Stimulated activated CD4-positive, alpha-beta T cell treated with anti-CD3 and anti-CD28 coated beads, Interleukin-2, amount 100 ng/mL, for 24 hours (primary cell): ENCODE measurements at regions not wholly inside any gene's neighbourhood (a gene's known extent, or its start where the extent isn't known, plus 50 kb on each side); places are given as distances from the start of the nearest gene placed in this dataset.

Experiments used
- DNase-seq, 2 donors: peaks; one replicate each; pipeline ENCODE4 v3.0.0-alpha.2; 2020

DNA sequence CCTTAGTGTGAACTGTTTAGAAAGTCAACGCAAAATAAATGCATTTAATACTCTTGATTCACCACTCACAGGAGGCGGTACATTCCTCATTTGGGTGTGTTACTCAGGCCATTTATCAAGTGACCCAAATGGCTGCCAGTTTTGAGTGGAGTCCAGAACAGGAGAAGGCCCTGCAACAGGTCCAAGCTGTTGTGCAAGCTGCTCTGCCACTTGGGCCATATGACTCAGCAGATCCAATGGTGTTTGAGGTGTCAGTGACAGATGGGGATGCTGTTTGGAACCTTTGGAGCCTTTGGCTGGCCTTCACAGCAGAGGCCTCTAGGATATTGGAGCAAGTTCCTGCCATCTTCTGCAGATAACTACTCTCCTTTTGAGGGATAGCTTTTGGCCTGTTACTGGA is 609.2 kb downstream of the KCNT2 start:
- DNase-seq, result no peak

DNA sequence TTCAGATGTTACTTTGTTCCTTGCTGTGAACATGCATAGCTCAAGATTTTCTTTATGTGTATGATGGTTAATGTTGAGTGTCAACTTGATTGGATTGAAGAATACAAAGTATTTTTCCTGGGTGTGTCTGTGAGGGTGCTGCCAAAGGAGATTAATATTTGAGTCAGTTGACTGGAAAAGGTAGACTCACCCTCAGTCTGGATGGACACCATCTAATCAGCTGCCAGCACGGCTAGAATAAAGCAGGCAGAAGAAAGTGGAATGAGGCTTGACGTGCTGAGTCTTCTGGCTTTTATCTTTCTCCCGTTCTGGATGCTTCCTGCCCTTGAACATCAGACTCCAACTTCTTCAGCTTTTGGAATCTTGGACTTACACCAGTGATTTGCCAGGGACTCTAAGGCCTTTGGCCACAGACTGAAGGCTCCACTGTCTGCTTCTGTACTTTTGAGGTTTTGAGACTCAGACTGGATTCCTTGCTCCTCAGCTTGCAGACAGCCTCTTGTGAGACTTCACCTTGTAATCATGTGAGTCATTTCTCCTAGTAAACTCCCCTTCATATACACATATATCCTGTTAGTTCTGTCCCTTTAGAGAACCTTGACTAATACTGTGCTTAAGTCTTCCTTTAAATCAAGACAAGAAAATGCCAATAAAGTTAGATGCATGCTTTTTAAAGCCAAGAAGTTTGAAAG is 626.6 kb downstream of the KCNT2 start:
- no peak for DNase-seq

DNA sequence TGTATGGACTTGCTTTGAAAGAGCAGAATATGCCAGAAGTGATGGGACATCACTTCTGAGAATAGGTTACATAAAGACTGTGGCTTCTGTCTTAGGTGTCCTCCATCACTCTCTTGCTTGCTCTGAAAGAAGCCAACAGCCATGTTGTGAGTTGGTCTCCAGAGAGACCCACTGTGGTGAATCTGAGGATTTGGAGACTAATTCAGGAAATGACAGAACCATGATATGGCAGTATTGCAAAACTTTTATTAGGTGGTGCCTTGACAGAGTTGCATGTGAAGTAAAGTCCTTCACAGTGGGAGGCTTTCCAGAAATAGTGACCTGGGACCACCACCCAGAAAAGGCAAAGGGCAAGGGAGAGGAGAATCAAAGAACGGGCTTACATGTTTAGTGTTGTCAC is 628.6 kb downstream of the KCNT2 start:
- no peak for DNase-seq

DNA sequence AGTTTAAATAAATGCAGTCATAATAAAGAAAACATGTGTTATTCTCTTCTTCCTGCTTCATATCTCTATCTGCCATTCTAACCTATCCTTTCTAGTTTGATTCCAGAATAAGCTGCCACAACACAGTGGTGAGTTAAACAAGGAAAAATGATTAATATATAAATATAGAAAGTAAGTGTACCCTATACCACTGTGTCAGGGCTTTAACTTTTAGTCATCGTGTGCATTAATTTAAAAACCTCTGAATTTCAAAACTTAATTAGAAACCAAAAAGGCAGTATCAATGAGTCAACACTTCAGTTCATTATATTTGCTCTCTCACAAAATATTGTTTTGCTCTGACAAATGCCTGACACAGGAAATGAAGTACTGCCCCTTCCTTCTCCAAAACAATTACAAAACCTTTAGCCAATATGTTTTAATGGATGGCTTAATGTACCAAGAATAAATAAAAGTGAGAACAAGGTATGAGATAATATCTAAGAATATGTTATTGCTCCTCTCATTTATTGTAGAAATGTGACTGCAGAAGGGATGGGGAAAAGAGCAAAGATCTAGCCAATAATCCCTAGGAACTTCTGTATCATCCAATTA is 634.8 kb downstream of the KCNT2 start:
- no peak for DNase-seq

DNA sequence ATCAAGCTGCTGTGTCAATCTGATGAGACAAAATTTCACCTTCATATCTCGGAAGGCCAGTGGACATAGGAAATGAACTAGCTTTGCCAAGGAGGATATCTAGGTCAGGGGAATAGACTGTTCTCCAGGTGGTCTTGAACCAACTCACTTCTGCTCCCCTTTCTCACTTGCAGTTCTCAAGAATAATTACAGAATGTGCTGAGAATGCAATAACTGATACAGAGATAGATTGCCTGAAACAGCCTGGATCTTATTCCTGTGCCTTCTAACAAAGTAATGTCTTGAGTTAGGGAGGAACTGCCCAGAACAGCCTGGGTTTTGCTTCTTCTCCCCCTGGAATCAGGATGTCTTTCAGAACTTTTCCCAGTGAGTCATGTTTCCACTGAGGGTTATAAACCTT is 636.7 kb downstream of the KCNT2 start:
- DNase-seq, result no peak

DNA sequence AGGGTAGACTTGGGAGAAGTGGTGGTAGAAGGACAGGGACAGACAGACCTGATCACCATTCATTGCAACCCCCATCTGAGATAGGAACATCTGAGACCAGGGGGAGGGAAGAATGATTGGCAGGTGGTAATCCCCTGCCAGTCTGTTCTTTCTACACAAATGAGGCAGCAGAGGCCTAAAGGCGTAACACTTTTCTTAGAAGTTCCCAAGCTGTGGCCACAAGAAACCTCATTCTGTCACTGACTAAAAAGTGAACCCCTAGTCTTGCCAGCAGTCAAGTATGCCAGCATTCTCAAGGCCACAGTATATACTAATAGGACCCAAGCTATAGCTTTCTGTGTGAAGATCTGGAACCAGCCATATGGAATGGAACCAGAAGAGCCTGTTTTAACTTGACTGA is 638.0 kb downstream of the KCNT2 start:
- no peak for DNase-seq

DNA sequence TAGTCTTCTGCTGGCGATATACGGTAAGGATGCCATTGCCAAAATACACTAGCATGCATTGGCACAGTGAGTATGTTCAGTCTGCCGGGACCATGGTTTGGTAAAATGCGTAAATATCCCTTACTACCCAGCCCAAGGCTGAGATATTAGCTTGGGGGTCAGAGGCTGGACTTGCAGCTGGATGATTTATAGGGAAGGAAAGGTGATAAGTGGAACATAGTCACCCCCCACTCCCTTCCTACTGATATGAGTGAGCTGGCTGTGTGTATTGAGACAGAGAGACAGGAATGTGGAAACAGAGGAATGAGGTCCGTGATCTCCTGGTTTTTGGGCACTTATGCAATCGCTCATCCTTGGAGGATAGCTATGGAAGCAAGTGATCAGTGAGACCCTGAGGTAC is 642.8 kb downstream of the KCNT2 start:
- DNase-seq, result no peak

DNA sequence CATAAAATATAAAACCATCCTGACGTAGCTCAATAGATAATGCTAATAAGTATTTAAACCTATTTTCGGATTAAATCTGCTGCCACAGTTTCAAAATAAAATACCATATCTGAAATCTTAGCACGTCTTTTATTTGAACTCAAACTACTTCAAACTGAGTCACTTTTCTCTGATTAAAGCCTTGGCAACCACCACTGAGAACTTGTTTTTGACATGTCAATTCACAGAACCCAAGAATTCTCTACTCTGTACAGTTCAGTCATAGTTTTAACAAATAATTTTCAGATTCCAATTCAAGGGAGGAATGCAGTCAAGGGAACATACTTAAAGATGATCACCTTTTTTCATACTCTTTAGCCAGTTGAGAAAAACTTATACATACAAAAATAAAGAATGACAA is 643.2 kb downstream of the KCNT2 start:
- DNase-seq, result no peak

DNA sequence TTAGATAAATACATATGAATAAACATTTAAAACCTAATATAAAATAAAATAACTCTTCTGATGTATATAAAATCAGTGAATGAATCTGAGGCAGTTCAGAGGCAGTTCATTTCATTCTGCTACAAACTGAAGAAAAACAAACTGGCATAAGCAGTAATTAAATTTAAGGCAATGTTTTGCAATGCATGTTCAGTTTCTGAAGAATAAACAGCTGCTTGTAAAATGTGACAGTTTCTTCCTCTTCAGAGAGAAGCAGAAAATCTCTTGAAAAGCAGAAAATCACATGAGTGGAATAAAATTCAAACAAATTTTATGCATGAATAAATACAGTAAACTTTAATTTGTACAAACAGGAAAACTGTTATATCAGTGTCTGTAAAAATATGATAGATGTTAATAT is 643.7 kb downstream of the KCNT2 start:
- no peak for DNase-seq

DNA sequence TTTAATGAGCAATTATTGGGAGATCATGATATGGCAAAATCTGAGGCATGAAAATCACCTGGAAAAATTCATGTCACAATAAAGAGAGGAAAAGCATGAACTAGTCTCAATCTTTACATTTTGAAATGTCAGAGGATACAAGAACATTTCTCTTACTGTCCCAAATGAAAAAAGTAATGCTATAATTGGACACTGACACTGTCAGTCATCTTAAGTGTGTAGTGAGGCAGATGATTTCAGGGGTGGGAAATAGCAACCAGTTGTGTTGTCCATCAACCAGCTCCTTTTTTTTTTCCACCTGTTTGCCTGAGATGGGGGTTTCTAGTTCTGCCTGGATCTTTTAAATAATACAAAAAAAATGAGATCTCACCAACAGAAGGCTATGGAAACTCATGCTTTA is 646.2 kb downstream of the KCNT2 start:
- no peak for DNase-seq

DNA sequence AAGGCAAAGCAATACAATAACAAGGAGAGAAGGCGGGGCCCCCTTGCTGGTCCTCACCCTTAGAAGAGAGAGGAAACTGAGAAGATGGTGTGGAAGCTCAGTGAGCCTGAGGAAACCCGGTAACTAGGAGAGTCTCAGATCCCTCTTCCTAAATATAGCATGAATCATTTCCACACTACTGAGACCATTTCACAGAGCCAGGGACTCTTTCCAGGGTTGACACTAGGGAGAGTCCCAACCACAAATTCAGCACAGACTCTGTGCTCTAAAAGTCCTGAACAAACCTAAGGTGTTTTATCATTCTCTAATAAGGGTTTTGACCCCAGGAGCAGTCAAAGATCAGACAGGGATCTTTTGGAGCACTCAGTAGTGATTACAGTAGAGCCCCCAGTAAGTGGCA is 647.7 kb downstream of the KCNT2 start:
- DNase-seq, result no peak

DNA sequence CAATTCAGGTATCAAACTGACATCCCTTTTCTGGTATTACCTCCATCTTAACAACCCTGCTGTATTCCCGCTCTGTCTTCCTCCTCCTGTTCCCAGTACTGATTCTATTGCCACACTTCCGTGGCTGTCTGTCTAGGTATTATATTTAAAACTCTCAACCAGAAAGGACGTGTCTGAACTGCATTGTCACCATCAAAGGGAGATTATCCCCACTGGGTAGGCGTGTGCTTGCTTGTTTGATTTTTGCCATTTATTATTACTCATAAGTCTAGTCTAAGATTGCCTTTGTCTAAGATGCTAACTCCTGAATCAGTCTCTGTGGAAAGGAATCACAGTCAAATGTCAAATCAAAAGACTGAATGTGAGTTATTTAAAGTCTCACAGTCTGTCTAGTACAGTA is 650.1 kb downstream of the KCNT2 start:
- no peak for DNase-seq

DNA sequence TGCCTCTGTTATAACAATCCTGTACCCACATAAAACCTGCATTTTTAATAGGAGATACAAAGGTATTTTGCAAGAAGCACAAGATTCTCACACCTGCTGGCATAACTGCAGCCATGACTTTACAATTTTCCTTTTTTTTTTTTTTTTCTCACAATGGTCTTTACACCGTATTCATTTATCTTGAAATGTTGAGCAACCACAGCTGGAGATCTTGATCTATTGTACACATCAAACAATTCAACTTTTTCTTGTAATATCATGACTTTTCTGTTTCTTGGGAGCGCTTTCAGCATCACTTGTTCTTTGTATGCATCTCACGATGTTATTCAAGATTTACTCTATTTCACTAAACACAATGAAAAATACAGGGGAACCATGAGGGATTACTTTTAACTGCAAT is 651.4 kb downstream of the KCNT2 start:
- no peak for DNase-seq

DNA sequence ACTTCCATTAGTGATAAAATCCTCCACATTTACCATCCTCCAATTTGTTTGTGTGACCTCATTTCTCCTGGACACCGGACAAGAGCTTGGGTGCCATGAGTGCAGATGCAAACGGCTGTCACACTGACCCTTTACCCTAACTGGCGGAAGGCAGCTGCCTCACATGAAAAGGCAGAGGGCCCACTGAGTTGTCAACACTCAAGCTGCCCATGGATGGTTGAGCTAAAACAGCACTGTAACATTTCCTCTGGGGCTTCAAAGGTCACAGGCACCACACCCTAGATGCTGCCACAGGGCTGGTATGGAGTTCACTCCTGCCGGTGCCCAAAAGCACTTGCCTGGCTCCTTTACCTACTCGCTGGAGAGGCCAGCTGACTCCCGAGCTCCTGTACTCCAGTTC is 653.4 kb downstream of the KCNT2 start:
- DNase-seq, result no peak

DNA sequence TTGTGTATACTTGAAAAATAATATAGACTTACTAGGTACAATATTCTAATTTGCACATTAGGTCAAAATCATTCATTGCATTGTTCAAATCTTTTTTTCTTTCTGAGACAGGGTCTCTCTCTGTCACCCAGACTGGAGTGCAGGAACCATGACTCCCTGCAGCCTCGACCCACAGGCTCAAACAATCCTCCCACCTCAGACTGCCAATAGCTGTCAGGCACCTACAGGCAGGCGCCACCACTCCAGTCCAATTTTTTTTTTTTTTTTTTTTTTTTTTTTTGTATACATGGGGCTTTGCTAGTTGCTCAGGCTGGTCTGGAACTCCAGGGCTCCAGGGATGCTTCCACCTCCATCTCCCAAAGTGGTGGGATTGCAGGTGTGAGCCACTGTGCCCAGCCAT is 656.9 kb downstream of the KCNT2 start:
- DNase-seq, result no peak

DNA sequence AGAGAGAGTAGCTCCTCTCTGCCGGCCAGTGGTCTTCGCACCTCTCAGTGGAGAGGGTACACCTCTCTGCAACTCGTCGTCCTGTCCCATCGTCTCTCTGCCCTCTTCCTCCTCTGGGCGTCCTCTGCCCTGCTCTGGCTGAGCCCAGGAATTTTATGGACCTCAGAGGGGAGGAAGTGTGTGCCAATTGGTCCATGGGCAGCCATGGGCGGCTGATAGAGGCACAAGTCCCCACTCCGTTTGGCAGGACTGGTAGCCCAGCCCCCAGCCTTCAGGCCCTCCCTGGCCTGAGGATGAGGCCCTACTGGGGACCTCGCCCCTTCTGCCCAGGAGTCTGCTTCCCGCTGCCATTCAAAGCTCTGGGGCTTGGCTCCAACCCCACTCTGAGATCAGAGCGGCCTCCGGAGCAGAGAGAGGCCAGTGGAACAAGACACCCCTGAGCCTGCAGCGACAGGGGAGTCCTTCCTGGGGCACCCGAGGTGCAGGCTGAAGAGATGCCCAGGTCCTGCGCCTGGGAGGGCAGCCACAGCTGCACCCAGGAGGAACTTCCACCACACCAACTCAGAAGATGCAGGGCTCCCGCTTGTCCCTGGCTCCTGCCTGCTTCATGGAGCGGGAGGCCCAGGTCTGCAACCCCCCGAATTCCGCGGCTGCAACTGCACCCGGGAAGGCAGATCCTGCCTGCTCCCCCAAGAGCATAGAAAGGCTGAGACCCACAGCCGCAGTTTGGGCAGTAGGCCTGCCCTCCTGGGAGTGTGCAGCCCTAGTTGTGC is 659.9 kb downstream of the KCNT2 start:
- no peak for DNase-seq

DNA sequence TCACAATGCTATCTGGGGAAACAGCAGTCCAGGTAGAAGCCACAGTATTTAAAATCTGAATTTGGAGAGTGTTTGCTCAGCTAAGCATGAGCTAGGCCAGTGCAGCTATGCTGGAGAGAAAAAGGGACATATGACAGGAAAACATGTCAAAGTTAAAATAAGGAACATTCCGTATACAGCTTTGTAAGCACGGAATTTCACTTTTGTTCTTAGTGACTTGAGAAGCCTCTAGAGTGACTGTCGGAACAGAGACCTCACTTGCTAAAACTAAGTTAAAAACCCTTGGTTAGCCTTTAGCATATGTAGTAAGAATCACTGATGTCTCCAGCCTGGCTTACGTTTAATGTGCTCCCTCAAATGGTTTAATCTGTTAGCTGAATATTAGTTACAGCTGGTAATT is 661.7 kb downstream of the KCNT2 start:
- no peak for DNase-seq

DNA sequence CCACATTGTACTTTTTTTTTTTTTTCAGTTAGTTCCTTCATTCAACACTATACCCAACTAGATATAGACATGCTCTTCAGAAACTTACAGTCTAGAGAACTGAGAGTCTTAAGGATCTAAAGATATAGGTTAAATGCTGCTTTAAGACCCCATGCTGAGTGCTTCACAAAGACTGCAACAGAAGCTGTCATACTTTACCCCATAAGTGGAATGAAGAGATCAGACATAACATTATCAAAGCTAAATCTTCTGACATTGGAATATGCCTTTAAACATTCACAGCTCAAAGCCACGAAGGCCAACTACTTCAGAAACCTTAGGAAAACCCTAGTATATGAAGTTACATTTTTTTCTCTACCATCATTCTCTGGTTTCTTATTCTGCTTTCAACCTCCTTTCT is 666.4 kb downstream of the KCNT2 start:
- DNase-seq, result no peak

DNA sequence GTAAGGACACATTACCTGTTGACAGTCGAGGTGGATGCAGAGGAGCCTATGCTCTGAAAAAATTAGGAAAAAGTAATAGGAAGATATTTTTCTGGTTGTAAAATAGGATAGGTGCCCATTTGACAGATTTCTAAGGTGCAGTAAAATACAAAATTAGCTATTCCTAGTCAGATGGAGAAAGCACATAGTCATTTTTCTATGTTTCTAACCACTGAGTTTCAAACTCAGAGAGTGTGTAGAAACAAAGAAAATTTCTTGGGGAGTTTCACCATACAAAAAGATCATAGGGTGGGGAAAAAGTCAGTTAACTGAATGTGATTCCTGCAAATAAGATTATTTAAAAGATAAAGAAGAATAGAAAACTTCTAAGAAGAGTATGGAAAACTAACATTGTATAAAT is 666.9 kb downstream of the KCNT2 start:
- DNase-seq, result no peak

DNA sequence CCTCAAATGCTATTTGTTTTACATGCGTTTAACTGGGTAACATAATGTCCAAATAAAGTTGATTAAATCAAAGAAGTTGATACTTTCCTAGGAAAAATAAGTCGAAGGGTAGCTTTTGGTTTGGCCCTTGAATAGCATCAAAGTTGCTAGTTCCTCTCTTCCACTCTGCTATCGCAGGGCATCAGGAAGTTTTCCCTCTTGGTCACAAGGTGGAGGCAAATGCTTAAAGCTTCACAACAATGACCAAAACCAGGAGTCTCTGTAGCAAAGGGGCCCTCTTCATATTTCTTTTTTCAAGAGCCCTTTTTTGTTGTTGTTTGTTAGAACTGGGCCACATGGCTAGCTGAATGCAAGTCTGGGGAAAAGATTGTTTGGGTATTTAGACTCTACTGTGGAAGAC is 668.4 kb downstream of the KCNT2 start:
- no peak for DNase-seq

DNA sequence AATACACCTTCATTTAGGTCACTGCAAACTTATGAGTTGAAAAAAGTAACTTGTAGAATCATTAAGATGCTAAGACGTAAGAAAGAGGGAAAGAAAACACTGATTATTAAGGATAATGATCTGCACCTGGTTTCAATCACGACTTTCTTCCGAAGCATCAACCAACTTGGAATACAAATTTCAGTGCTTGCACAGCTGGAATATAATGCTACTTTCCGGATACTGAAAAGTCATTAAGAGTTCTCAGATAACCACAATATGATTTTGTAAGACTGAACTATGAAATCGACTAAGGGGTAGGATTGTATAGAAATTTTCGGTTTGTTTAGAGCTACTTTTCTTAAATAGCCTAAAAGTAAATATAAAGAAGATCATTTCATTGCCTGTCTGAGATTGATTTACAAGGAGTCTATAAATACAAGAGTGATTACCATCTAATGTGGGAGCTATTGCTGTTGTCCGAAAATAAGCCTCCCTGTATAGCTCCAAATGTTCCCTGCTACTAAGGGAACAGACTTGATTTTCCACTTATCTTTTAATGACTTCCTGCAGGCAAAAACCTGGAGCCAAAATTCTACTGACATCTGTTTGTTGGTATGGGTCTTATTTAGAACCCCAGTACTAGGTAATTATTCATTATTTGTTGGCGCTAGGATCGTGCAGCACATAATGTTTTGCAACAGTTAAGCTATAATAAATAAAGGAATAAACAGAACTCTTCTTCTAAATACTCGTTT is 673.3 kb downstream of the KCNT2 start:
- DNase-seq, result no peak

DNA sequence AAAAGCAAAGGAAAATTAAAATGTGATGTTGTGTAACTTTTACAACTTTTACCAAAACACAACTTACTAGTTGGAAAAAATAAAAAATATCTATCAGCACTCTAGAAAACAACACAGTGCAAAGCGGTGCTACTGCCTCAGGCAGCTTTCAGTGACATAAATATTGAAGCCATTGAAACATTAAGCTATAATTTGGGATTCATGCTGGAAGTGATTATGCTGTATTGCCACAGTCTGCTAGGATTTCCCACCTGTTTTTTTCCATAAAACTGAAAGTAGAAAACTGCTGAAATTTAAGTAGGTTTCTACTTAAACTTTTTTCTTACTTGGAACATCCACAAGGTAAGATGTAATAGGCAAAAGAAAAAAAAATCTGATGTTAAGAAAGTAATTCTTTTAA is 674.4 kb downstream of the KCNT2 start:
- no peak for DNase-seq

DNA sequence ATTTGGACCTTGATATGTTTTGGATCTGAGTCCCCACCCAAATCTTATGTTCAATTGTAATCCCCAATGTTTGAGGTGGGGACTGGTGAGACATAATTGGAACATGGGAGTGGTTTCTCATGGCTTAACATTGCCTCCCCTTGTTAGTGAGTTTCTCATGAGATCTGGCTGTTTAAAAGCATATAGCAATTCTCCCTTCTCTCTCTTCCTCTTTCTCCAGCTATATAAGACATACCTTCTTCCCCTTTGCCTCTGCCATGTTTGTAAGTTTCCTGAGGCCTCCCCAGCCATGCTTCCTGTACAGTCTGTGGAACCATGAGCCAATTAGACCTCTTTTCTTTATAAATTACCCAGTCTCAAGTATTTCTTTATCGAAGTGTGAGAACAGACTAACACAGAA is 692.4 kb downstream of the KCNT2 start:
- no peak for DNase-seq

DNA sequence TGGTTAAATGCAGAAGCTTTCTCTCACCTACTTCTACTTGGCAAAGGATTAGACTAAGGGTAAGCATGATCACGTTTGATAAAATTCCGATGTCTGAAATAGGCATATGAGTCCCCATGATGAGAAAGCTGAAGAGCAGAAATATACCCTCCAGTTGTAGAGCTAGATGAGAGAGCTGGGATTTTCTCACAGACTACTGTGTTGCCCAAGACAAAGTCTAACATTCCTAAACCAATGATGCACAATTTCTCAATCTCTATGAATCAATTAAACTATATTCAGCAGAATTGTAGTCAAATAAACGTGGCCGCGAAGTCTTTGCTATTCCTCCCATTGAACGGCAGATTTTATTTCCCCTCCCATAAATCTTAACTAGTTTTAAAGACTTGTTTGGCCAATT is 699.2 kb downstream of the KCNT2 start:
- no peak for DNase-seq
